HTR-8/SVneo (cell line): ENCODE measurements at regions not wholly inside any gene's neighbourhood (a gene's known extent, or its start where the extent isn't known, plus 50 kb on each side); places are given as distances from the start of the nearest gene placed in this dataset.

Experiments
- DNase-seq: peaks from one replicate; pipeline ENCODE4 v3.0.0; 2011; ENCODE audit warnings: low spot score, mixed read lengths; ENCODE audit not compliant: insufficient read length
- FAIRE-seq: peaks from 2 replicates; lab custom pipeline; 2011; peaks lifted over from hg19 to GRCh38; lab: Jason Lieb, UNC

GRCh38 chr10:130396044-130396443 lies 259.9 kb downstream of the GLRX3 start:
- no peak for FAIRE-seq
- DNase-seq = no peak

GRCh38 chr10:130398090-130398994 lies 262.2 kb downstream of the GLRX3 start:
- FAIRE-seq = no peak

GRCh38 chr10:130399425-130399950 lies 263.3 kb downstream of the GLRX3 start:
- DNase-seq (no peak), FAIRE-seq (no peak)

More at GRCh38 chr10:130398090-130398994, 262.2 kb downstream of the GLRX3 start:
- DNase-seq = no peak

GRCh38 chr10:130400890-130401289 lies 264.7 kb downstream of the GLRX3 start:
- no peak for FAIRE-seq
- no peak for DNase-seq

GRCh38 chr10:130401860-130402765 lies 265.9 kb downstream of the GLRX3 start:
- FAIRE-seq (no peak), DNase-seq (no peak)

- no peak for DNase-seq
- FAIRE-seq = no peak
Observed at GRCh38 chr10:130403153-130404075, 267.2 kb downstream of the GLRX3 start.

- no peak for DNase-seq
- no peak for FAIRE-seq
Observed at GRCh38 chr10:130404476-130405055, 268.4 kb downstream of the GLRX3 start.

- FAIRE-seq (no peak), DNase-seq (no peak)
Observed at GRCh38 chr10:130407052-130407451, 270.9 kb downstream of the GLRX3 start.

- FAIRE-seq = no peak
- DNase-seq = no peak
Observed at GRCh38 chr10:130409331-130409730, 273.1 kb downstream of the GLRX3 start.

GRCh38 chr10:130409931-130410330 lies 273.7 kb downstream of the GLRX3 start:
- FAIRE-seq (no peak), DNase-seq (no peak)

GRCh38 chr10:130411496-130412085 lies 275.4 kb downstream of the GLRX3 start:
- FAIRE-seq (no peak), DNase-seq (no peak)

GRCh38 chr10:130412317-130412716 lies 276.1 kb downstream of the GLRX3 start:
- FAIRE-seq (no peak), DNase-seq (no peak)

GRCh38 chr10:130416334-130417150 lies 280.4 kb downstream of the GLRX3 start:
- FAIRE-seq = no peak
- DNase-seq = no peak

- DNase-seq (no peak), FAIRE-seq (no peak)
Observed at GRCh38 chr10:130418731-130419130, 282.5 kb downstream of the GLRX3 start.

- FAIRE-seq (no peak), DNase-seq (no peak)
Observed at GRCh38 chr10:130421909-130422308, 285.7 kb downstream of the GLRX3 start.

GRCh38 chr10:130422366-130423324 lies 286.5 kb downstream of the GLRX3 start:
- no peak for DNase-seq
- FAIRE-seq = no peak
